ENCODE measurements at regions not wholly inside any gene's neighbourhood (a gene's known extent, or its start where the extent isn't known, plus 50 kb on each side); places are given as distances from the start of the nearest gene placed in this dataset.

GRCh38 chr21:17921579-17922530 lies 102.7 kb upstream of the C21orf91 start:
- no peak for DNase-seq (ENCODE audit: low spot score)
- intact Hi-C loops (cut with DNase I) = loop anchor here (5.0 to 10.0 kb wide), 2 partner anchors 245 to 537 kb away; no protein-coding TSS in a partner anchor

DNA sequence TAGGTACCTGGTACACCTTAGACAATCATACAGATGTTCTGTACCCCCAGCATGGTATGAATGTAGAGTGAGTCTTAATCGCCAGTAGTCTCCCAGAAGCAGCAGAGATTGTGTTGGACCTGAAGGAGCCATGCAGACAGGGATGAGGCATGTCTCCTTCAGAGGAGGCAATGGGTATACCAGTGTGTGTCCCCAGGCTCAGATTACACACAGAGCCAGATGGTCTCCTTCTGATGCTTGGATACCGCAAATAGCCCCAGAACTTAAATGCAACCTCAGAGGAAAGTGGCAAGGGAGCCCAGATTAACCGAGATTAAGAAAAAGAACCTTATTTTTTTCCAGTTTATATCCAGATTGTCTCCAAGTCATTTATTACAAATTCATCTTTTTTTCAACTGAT lies 96.8 kb upstream of the C21orf91 start:
- intact Hi-C loops (cut with DNase I) = no loop called here
- no peak for DNase-seq (ENCODE audit: low spot score)

DNA sequence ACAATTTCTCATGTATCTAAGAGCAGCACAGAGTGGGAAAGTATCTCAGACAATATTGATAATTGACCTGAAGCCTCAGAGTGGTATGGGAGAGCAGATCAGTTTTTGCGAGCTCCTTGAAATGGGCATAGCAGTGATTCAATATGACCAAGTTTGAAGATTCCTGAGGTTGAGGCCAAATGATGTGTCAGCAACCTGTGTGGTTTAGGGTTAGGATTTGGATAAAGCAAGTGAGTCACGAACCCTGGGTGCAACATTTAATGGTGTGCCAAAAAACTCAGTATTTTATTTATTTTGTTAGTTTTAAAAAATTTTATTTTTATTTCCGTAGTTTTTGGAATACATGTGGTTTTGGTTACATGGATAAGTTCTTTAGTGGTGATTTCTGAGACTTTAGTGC lies 92.5 kb upstream of the C21orf91 start:
- DNase-seq (ENCODE audit: low spot score) = no peak
- intact Hi-C loops (cut with DNase I) = no loop called here

DNA sequence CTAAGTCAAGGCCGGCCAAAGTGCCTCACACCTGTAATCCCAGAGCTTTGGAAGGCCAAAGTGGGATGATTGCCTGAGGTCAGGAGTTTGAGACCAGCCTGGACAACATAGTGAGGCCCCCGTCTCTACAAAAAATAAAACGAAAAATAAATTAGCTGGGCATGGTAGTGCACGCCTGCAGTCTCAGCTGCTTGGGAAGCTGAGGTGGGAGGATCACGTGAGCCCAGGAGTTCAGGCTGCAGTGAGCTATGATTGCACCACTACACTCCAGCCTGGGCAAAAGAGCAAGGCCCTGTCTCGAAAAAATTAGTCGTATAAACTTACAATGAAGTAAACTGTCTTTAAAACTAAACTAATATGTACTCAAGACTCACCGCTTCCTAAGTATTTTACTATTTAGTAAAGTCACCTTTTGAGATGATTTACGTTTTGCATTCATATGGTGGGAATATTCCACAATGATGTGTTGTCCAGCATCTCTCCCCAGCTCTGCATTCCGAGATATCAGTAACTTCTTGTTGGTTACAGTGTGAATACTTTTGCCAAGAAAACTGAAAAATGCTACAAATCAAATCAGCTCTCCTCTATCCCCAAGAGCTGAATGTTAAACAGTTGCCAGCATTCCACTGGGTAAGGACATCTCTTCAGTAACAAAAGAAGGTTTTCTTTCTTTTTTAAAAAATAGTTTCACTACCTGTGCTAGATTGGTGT lies 84.9 kb upstream of the C21orf91 start:
- DNase-seq (ENCODE audit: low spot score) = no peak
- intact Hi-C loops (cut with DNase I) = loop anchor here in 1 of 2 donors (5.0 kb wide), 1 partner anchor 222 kb away; no protein-coding TSS in a partner anchor

DNA sequence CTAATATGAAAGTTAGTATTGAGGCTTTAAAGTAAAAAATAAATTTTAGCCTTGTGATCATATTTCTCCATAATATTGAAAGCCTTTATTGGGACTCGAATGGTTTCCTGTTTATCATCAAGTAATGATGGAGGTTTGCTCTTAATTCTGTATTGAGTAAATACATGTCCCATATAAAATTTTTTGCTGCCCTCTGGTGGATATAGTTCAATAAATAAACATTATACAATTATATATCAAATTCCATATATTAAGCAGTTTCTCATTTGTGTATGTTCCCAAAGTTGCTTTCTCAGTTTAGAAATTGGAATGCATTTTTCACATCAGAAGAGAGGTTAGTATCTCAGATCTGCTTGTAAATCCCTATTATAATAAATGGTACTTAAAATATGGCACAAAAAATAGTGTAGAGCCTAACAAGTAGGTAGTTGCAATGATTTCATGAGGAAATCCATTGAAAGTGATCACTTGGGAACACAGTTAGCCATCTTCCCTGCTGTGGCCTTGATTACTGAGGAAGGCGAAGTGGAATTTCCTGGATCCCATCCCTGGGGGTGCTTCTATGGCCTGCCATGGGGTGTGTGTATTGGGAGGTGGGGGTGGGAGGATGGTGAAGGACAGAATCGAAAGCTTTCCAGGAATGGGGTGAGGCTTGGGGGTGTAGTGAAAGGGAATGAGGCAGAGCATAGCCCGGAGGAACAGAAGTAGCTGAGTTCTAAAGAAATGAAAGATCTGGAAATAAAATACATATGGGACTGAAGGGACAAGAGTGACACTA lies 84.1 kb upstream of the C21orf91 start:
- no peak for DNase-seq (ENCODE audit: low spot score)
- intact Hi-C loops (cut with DNase I) = loop anchor here in 1 of 2 donors (5.0 kb wide), 1 partner anchor 221 kb away; no protein-coding TSS in a partner anchor

DNA sequence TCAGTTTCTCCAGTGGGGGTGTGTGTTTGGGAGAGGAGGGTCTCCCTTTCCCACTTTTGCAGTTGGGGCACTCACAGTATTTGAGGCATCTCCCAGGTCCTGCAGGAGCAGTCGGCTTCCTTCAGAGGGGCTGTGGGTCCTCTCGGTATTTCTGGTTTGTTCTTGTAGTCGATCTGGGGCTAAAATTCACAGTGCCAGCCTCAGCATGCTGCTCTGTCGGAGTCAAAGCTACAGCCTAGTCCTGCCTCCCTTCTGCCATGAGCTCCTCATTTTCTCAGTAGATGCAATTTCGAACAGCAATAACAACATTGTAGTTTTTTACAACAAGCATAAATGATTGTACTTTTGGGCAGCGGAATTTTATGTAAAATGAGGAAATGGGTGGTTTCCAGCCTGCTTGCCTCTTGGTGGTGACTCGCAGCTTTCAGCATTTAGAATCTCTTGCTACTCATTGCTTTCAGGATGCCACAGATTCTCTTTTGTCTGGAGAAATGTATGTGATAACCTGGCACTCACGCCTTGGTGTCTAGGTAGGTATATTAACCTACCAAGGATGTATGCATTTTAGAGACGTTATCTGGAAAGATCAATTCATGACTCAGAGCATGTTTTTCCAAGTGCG lies 82.4 kb upstream of the C21orf91 start:
- intact Hi-C loops (cut with DNase I) = loop anchor here in 1 of 2 donors (5.0 kb wide), 1 partner anchor 219 kb away; no protein-coding TSS in a partner anchor
- no peak for DNase-seq (ENCODE audit: low spot score)

- DNase-seq (ENCODE audit: low spot score) = no peak
- intact Hi-C loops (cut with DNase I) = loop anchor here in 1 of 2 donors (5.0 kb wide), 1 partner anchor 219 kb away; no protein-coding TSS in a partner anchor
Observed at GRCh38 chr21:17900990-17901385, 81.8 kb upstream of the C21orf91 start.

DNA sequence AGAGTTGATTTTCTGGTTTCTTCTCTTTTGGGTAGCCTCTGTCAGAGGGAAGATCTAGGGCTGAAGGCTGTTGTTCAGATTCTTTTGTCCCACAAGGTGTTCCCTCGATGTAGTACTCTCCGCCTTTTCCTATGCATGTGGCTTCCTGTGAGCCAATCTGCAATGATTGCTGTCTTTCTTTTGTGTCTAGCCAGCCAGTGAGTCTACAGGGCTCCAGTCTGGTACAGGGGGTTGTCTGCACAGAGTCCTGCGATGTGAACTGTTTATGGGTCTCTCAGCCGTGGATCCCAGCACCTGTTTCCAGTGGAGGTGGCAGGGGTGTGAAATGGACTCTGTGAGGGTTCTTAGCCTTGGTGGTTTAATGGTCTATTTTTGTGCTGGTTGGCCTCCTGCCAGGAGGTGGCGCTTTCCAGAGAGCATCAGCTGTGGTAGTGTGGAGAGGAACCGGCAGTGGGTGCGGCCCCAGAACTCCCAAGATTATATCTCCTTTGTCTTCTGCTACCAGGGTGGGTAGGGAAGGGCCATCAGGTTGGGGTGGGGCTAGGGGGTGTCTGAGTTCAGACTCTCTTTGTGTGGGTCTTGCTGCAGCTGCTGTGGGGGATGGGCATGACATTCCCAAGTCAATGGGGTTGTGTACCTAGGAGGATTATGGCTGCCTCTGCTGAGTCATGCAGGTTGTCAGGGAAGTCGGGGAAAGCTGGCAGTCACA lies 81.3 kb upstream of the C21orf91 start:
- no peak for DNase-seq (ENCODE audit: low spot score)
- intact Hi-C loops (cut with DNase I) = loop anchor here in 1 of 2 donors (5.0 kb wide), 1 partner anchor 218 kb away; no protein-coding TSS in a partner anchor

DNA sequence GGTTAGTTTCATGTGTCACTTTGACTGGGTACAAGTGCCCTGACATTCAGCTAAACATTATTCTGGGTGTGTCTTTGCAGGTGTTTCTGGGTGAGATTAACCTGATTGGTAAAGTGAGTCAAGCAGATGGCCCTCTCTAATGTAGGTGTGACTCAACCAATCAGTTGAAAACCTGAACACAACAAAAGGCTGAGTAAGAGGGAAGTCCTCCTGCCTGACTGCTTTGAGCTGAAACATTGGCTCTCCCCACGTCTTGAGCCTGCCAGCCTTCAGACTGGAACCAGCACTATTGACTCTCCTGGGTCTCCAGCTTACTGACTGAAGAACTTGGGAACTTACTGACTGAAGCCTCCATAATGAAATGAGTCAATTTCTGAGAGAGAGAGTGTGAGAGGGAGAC lies 70.0 kb upstream of the C21orf91 start:
- intact Hi-C loops (cut with DNase I) = no loop called here
- no peak for DNase-seq (ENCODE audit: low spot score)

DNA sequence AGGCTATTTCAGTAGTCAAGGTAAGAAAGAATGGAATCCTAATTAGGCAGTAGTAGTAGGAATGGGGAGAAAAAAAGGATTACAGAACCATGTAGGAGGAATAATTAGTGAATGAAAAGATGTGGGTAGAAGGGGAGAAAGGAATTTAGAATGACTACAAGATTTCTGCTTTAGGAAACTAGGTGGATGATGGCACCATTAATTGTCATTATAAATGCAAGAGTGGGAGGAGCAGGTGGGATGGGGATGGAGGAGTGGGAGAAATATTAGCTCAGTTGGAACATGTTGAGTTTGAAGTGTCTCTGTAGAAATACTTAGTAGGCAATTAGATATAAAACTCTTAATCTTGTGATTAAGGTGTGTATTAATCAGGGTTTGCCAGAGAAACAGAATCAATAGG lies 50.0 kb upstream of the C21orf91 start:
- DNase-seq (ENCODE audit: low spot score) = no peak
- intact Hi-C loops (cut with DNase I) = no loop called here
